ENCODE measurements at regions not wholly inside any gene's neighbourhood (a gene's known extent, or its start where the extent isn't known, plus 50 kb on each side); places are given as distances from the start of the nearest gene placed in this dataset.
"Not testable (repeated sequence)": the region's sequence is repeated elsewhere in the genome, so short reads cannot be mapped to it uniquely, and the experiment has no call there.

- DNase-seq (ENCODE audit: low read depth in 2 of 2, low spot score in 1 of 2) = no peak
Measured at GRCh38 chr1:208688656-208689315, 444.6 kb upstream of the PLXNA2 start.

- no peak for DNase-seq (ENCODE audit: low read depth in 2 of 2, low spot score in 1 of 2)
Measured at GRCh38 chr1:208691012-208691411, 446.8 kb upstream of the PLXNA2 start.

GRCh38 chr1:208709981-208710380, 465.8 kb upstream of the PLXNA2 start:
- DNase-seq (ENCODE audit: low read depth in 2 of 2, low spot score in 1 of 2) = no peak

- DNase-seq (ENCODE audit: low read depth in 2 of 2, low spot score in 1 of 2) = no peak
Measured at GRCh38 chr1:208714323-208714722, 470.1 kb upstream of the PLXNA2 start.

- DNase-seq (ENCODE audit: low read depth in 2 of 2, low spot score in 1 of 2) = no peak
Measured at GRCh38 chr1:208717525-208717924, 473.3 kb upstream of the PLXNA2 start.

GRCh38 chr1:208722592-208722991, 478.4 kb upstream of the PLXNA2 start:
- no peak for DNase-seq (ENCODE audit: low read depth in 2 of 2, low spot score in 1 of 2)

- DNase-seq (ENCODE audit: low read depth in 2 of 2, low spot score in 1 of 2) = no peak
Measured at GRCh38 chr1:208724079-208724478, 479.9 kb upstream of the PLXNA2 start.

DNA sequence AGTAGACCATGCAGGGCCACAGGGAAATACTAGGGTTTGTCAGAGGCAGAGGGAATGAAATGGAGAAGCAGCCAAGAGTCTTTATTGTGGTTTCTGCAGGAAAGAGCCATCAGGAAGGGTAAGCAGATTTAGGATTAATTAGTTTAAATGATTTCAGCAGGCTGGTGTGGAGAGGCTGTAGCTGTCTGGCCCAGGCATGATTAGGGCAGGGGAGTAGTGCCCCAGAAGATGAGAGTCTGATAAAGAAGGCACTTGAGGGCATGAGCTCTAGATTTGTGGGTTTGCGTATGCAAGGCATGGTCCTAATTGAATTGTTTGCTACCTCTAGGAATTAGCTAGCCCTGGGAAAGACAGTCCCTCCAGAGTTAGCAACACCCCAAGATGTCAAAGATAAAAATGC, 484.6 kb upstream of the PLXNA2 start:
- no peak for DNase-seq (ENCODE audit: low read depth in 2 of 2, low spot score in 1 of 2)

GRCh38 chr1:208731981-208732821, 488.0 kb upstream of the PLXNA2 start:
- DNase-seq (ENCODE audit: low read depth in 2 of 2, low spot score in 1 of 2) = no peak

DNA sequence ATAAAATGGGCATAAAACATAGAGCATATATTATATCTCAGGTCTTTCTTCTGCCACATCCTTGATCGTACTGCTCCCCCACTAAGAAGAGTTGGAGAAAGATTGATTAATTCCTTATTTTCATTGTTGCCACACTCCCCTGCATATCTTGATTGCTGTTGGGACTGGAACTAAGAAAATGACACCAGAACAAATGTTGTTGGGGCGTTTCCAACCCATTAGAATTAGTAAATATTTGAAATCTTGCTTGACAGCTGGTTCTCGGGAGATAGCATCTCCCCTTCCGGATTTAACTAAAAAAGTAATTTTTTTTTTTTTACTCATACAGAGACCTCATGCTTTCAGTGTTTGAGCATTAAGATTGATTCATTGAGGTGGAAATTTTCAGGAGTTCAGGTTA, 493.0 kb upstream of the PLXNA2 start:
- DNase-seq (ENCODE audit: low read depth in 2 of 2, low spot score in 1 of 2) = no peak

DNA sequence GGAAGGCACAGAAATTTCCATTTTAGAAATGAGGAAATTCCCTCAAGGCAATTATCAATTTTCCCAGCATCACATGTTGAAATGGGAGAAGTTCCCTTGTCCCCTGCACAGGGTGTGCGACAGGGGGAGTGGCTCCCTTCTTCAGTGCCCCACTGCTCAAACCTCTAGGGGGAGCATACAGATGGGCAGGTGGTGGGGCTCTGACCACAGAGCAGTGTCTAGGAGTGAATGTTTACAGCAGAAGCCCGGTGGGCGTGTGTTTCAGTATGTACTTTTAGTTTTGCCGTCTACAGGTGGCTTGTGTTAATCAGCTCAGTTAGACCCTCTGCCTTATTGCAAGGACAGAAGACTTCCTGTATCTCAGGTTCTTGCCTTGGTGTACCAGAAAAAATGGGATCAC, 493.7 kb upstream of the PLXNA2 start:
- DNase-seq (ENCODE audit: low read depth in 2 of 2, low spot score in 1 of 2) = no peak

GRCh38 chr1:208739636-208740035, 495.5 kb upstream of the PLXNA2 start:
- DNase-seq (ENCODE audit: low read depth in 2 of 2, low spot score in 1 of 2) = not testable (repeated sequence)

DNA sequence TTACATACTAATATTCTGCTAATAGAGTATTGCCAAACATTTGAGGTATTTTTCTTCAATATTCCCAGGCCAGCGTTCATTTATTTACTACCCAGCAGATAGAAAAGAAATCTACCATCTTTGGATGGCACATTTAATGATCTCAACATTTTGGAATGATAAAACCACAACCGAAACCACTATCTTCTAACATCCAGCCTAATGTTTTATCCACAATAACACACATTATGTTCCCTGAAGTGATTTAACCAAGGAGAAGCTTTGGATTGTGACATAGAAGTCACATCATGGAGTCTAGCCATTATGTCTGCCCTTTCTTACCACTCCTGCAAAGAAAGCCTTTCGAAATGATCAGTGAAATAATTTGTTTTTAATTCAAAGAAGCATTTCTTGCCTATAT, 497.1 kb upstream of the PLXNA2 start:
- DNase-seq (ENCODE audit: low read depth in 2 of 2, low spot score in 1 of 2) = no peak

GRCh38 chr1:208743361-208743760, 499.2 kb upstream of the PLXNA2 start:
- no peak for DNase-seq (ENCODE audit: low read depth in 2 of 2, low spot score in 1 of 2)

GRCh38 chr1:208747979-208748378, 503.8 kb upstream of the PLXNA2 start:
- DNase-seq (ENCODE audit: low read depth in 2 of 2, low spot score in 1 of 2) = no peak

GRCh38 chr1:208748387-208749165, 504.4 kb upstream of the PLXNA2 start:
- DNase-seq (ENCODE audit: low read depth in 2 of 2, low spot score in 1 of 2) = no peak

GRCh38 chr1:208756339-208756981, 512.3 kb upstream of the PLXNA2 start:
- no peak for DNase-seq (ENCODE audit: low read depth in 2 of 2, low spot score in 1 of 2)

DNA sequence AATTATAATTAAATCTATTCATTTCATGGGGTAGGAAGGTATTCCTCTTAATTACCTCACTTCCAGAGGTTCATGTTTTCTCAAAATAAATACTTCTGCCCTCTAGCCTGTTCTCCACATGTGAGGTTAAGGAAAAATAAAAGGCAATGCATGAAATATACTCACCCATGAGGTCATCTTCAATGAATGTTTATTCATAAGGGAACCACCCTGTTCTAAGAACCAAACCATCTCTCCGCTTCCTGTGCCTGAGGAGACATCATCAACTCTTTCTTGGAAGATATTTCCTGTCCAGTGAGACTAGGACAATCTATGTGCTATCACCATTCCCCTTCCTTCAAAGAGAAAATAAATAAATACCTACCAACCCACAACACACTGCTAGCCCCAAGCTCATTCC, 513.7 kb upstream of the PLXNA2 start:
- DNase-seq (ENCODE audit: low read depth in 2 of 2, low spot score in 1 of 2) = no peak

DNA sequence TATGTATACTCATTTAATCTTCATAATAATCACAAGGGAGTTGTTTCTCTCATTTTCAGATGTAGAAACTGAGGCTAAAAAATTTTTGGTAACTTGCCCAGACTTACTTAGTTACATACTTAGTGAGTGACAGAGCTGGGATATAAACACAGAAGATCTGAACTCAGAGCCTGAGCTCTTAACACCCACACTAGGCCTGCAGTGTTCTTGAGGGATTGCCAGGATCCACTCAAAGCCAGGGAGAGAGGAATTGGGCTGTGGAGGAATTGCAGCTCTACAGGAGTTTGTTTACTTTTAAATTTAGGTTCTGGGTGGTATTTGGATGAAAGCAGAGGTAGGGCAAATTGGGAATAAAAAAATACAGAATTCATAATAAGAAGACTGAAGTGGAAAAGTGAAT, 515.1 kb upstream of the PLXNA2 start:
- no peak for DNase-seq (ENCODE audit: low read depth in 2 of 2, low spot score in 1 of 2)

DNA sequence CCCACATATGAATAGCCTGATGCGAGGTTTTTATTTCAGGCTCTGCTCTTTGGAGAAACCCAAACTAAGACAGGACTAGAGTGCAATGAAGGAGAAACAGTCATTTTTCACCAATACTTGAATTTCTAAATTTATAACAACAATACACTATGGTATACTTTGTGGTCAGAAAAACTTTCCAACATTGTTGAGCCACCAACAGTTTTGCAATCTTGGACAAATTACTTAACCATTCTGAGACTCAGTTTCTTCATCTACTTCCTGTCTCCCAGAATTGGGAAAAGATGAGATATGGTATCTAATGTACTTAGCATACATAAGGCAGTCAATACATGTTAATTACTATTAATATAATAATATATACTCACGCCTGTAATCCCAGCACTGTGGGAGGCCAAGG, 519.8 kb upstream of the PLXNA2 start:
- DNase-seq (ENCODE audit: low read depth in 2 of 2, low spot score in 1 of 2) = no peak

DNA sequence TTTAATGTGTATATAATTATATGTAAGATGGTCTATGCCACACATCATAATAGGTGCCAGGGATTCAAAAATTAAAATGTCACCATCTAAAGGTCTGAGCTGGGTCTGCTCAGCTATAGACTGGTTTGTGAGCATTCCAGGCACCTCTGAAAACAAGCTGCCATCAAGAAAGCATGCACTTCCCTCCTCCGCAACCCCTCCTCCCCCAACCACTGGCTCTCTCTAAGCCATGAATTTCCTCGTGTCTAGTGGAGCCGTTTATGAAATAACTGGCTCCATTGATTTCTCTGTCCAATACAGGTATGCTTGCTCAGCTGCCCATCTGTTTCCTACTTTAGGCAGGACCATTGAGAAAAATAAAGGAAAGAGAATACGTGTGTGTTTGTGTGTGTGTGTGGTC, 522.6 kb upstream of the PLXNA2 start:
- DNase-seq (ENCODE audit: low read depth in 2 of 2, low spot score in 1 of 2) = no peak
